HG03342 (cell line): ENCODE measurements at regions not wholly inside any gene's neighbourhood (a gene's known extent, or its start where the extent isn't known, plus 50 kb on each side); places are given as distances from the start of the nearest gene placed in this dataset.

ENCODE experiments used
- ATAC-seq: cut with Tn5 transposase; IDR thresholded peaks from one replicate; pipeline ENCODE4 v1.9.1; 2021; ENCODE audit warnings: mild to moderate bottlenecking, moderate library complexity; ENCODE audit not compliant: unreplicated experiment

- ATAC-seq: no peak
These were observed 648.4 kb upstream of the HTR2C start for GRCh38 chrX:113935518-113935917.

GRCh38 chrX:113933931-113934330, 650.0 kb upstream of the HTR2C start:
- ATAC-seq: no peak

- no peak for ATAC-seq
These were observed 654.9 kb upstream of the HTR2C start for GRCh38 chrX:113929004-113929403.

- no peak for ATAC-seq
These were observed 663.2 kb upstream of the HTR2C start for GRCh38 chrX:113920661-113921060.

GRCh38 chrX:113919387-113919786, 664.5 kb upstream of the HTR2C start:
- ATAC-seq: no peak

GRCh38 chrX:113906168-113906567, 677.7 kb upstream of the HTR2C start:
- ATAC-seq: no peak

GRCh38 chrX:113892891-113893290, 691.0 kb upstream of the HTR2C start:
- ATAC-seq: no peak

- ATAC-seq: no peak
These were observed 691.5 kb upstream of the HTR2C start for GRCh38 chrX:113892401-113892800.

GRCh38 chrX:113873056-113873455, 710.8 kb upstream of the HTR2C start:
- no peak for ATAC-seq

GRCh38 chrX:113868711-113869110, 715.2 kb upstream of the HTR2C start:
- ATAC-seq: no peak

GRCh38 chrX:113868177-113868576, 715.7 kb upstream of the HTR2C start:
- no peak for ATAC-seq

- ATAC-seq: no peak
These were observed 734.5 kb upstream of the HTR2C start for GRCh38 chrX:113849408-113849807.

GRCh38 chrX:113833096-113834055, 750.5 kb upstream of the HTR2C start:
- ATAC-seq: no peak

GRCh38 chrX:113828470-113828869, 755.4 kb upstream of the HTR2C start:
- ATAC-seq: no peak

- ATAC-seq: no peak
These were observed 765.5 kb upstream of the HTR2C start for GRCh38 chrX:113818346-113818745.

- ATAC-seq: no peak
These were observed 779.1 kb upstream of the HTR2C start for GRCh38 chrX:113804819-113805218.

- no peak for ATAC-seq
These were observed 779.6 kb upstream of the HTR2C start for GRCh38 chrX:113804291-113804690.

- ATAC-seq: no peak
These were observed 781.0 kb upstream of the HTR2C start for GRCh38 chrX:113802837-113803236.

GRCh38 chrX:113800955-113801354, 782.9 kb upstream of the HTR2C start:
- no peak for ATAC-seq

GRCh38 chrX:113793563-113793962, 790.3 kb upstream of the HTR2C start:
- no peak for ATAC-seq

- ATAC-seq: no peak
These were observed 792.9 kb upstream of the HTR2C start for GRCh38 chrX:113790987-113791386.

- ATAC-seq: peak; percentile 66
These were observed 799.1 kb upstream of the HTR2C start for GRCh38 chrX:113784754-113785153.

- no peak for ATAC-seq
These were observed 813.1 kb upstream of the HTR2C start for GRCh38 chrX:113770806-113771205.
